IPS DF 6.9 (cell line): ENCODE measurements at regions not wholly inside any gene's neighbourhood (a gene's known extent, or its start where the extent isn't known, plus 50 kb on each side); places are given as distances from the start of the nearest gene placed in this dataset.

ENCODE experiments used
- DNase-seq: peaks from one replicate; pipeline ENCODE4 v3.0.0-alpha.2; 2013; ENCODE audit warnings: low read depth, low spot score
- H3K27ac ChIP-seq: one replicate; pipeline ENCODE4 v1.5.1; 2013; ENCODE audit warnings: low read length, control low read depth
- H3K27me3 ChIP-seq: 2 replicates; pipeline ENCODE4 v1.6.1; 2013; ENCODE audit warnings: mild to moderate bottlenecking, low read length; ENCODE audit not compliant: control insufficient read depth, insufficient read depth
- H3K36me3 ChIP-seq: 2 replicates; pipeline ENCODE4 v1.6.1; 2013; ENCODE audit warnings: low read length; ENCODE audit not compliant: control insufficient read depth, insufficient read depth
- H3K4me1 ChIP-seq: 2 replicates; pipeline ENCODE4 v1.6.1; 2013; ENCODE audit warnings: low read length; ENCODE audit not compliant: control insufficient read depth, insufficient read depth
- H3K4me3 ChIP-seq: 2 replicates; pipeline ENCODE4 v1.5.1; 2013; ENCODE audit warnings: mild to moderate bottlenecking, low read length
- H3K9me3 ChIP-seq: 2 replicates; pipeline ENCODE4 v1.6.1; 2013; ENCODE audit warnings: low read length, inconsistent platforms; ENCODE audit not compliant: control insufficient read depth, insufficient read depth
- WGBS: extraction: QIAGEN DNeasy Blood & Tissue Kit; methylation state at CpG from one replicate; pipeline ENCODE4 v1.1.7; 2013; ENCODE audit warnings: mixed read lengths, missing lambda C conversion rate; ENCODE audit not compliant: insufficient read length, insufficient coverage; 5-methylcytosine and 5-hydroxymethylcytosine counted together

DNA sequence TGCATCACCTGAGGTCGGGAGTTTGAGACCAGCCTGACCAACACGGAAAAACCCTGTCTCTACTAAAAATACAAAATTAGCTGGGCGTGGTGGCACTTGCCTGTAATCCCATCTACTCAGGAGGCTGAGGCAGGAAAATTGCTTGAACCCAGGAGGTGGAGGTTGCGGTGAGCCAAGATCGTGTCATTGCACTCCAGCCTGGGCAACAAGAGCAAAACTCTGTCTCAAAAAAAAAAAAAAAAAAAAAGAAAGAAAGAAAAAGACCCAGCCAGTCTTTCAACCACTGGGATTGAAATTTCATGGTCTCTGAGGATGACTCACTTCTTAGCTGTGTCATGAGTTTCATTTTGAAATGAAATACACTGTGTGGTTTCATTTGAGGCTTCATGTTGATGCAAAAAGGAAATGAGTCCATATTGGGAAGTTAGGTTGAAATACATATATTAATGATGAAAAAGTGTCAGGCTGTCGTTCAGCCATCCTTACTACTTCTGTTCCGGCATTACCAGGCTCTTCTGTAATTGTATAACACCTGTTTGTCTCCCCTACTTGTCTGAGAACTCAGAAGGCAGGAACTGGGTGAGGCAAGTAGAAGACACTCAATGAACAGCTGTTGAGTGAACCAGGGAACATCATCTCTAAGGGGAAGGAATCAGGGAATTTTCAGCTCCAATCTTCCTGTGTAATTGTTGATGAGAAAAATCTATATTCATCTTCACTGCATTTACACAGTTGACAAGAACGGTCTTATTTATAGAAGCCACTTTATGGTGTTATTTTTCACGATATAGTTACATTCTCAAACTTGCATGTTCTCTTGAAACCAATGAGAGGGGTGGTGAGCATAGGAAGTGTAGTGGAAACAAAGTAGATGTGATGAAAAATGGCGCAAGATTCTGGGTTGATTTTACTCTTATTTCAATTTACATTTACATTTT, 87.4 kb downstream of the NFKBIZ start:
- Histone ChIP-seq H3K27me3 (no peaks in the 10 kb centered on the region), H3K27ac (no peak overlapping the region), H3K4me3 (no peak overlapping the region), H3K4me1 (no peaks in the 10 kb centered on the region), H3K36me3 (no peaks in the 10 kb centered on the region), H3K9me3 (no peaks in the 10 kb centered on the region)
- no CpG with 5 or more reads among the region's 10 CpGs for WGBS
- no peak for DNase-seq

DNA sequence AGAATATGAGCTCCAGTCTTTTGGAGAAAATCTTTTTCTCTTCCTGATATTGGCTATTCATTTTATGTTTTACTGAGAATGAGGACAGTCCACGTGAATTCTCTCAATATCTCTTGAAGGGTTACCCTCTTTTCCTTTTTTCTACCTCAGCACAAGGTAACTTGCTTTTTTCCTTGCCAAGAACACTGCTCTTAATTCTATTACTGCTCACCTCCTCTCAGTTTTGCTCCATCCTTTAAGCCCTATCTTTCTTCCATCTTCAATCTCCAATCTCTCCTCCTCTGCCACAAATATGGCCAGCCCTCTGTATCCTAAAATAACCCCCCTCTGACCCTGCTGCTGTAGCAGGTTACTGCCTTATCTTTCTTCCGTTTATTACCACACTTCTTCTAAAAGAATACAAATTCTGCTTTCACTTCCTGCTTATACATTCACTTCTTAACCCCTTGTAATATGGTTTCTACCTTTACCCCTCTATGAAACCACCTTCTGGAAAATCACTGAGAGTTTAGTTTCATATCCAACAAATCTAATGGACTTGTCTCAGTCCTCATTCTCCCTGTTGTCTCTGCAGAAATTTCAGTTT, 89.0 kb downstream of the NFKBIZ start:
- no peaks in the 10 kb centered on the region for H3K4me1 ChIP-seq
- H3K36me3 ChIP-seq = no peaks in the 10 kb centered on the region
- no peak overlapping the region for H3K4me3 ChIP-seq
- H3K9me3 ChIP-seq = no peaks in the 10 kb centered on the region
- 100% methylated on average over 1 of the region's 2 CpGs for WGBS
- H3K27ac ChIP-seq = no peak overlapping the region
- no peaks in the 10 kb centered on the region for H3K27me3 ChIP-seq
- no peak for DNase-seq

DNA sequence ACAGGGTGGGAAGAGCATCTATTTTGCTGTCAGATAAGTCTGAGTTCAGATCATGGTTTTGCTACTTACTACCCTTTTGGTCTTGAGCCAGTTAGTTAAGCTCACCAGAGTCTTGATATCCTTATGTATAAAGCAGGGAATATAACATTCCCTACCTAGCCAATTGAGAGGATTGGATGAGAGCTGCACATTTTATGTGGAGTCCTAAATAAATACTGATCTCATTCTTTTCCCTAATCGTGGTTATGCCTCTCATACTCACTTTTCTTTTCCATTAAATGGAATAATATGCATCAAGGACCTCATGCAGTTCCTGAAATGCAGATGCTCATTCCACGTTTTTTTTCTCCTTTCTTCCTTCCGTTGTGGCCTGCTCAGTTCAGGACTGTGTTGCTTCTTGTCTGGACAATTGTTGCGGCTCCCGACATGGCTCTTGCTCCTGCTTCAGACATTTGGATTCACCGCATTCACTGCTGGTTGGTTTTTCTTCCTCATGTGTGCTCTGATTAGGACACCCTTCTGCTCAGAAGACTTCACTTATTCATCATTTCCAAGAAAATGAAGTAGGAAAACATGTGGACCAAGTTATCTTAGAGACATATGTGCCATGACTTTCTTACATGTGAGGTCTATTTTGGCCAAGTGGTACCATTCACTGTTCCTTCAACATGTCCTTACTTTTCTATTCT, 90.2 kb downstream of the NFKBIZ start:
- Histone ChIP-seq H3K27ac (no peak overlapping the region), H3K4me3 (no peak overlapping the region), H3K27me3 (no peaks in the 10 kb centered on the region), H3K9me3 (no peaks in the 10 kb centered on the region), H3K4me1 (no peaks in the 10 kb centered on the region), H3K36me3 (no peaks in the 10 kb centered on the region)
- no peak for DNase-seq
- WGBS = no CpG with 5 or more reads among the region's 6 CpGs

DNA sequence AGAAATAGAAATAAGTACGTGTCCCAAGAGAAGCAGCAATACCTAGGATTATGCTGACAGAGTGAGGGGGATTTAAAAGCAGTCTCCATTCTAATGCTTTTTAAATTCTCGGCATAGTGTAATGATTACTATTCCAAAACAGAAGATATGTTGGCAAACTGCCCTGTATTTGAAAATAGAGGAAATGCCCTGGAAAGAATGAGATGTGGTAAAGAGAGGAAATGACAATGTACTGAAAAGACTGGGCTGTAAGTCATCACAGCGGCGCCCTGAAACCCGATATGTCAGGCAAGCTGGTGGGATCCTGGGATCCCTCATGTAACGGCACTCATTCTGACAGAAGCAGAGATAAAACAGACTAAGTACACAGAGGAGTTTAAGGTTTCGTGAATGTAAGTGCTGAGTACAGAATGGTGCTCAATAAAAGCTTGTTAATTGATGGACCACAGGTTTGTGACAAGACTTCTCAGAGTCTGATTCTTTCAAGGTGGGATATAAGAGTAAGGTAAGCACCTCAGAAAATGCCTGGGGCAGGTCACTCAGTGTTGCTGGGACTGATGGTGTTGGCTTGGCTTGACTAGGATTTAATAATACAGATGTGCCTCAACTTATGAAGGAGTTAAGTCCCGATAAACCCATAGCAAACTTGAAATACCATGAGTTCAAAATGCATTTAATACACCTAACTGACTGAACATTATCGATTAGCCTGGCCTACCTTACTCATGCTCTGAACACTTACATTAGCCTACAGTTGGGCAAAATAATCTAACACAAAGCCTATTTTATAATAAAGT, 91.4 kb downstream of the NFKBIZ start:
- no CpG with 5 or more reads among the region's 9 CpGs for WGBS
- Histone ChIP-seq H3K27ac (no peak overlapping the region), H3K36me3 (no peaks in the 10 kb centered on the region), H3K4me3 (no peak overlapping the region), H3K9me3 (no peaks in the 10 kb centered on the region), H3K4me1 (no peaks in the 10 kb centered on the region), H3K27me3 (no peaks in the 10 kb centered on the region)
- peak; percentile 7 for DNase-seq

DNA sequence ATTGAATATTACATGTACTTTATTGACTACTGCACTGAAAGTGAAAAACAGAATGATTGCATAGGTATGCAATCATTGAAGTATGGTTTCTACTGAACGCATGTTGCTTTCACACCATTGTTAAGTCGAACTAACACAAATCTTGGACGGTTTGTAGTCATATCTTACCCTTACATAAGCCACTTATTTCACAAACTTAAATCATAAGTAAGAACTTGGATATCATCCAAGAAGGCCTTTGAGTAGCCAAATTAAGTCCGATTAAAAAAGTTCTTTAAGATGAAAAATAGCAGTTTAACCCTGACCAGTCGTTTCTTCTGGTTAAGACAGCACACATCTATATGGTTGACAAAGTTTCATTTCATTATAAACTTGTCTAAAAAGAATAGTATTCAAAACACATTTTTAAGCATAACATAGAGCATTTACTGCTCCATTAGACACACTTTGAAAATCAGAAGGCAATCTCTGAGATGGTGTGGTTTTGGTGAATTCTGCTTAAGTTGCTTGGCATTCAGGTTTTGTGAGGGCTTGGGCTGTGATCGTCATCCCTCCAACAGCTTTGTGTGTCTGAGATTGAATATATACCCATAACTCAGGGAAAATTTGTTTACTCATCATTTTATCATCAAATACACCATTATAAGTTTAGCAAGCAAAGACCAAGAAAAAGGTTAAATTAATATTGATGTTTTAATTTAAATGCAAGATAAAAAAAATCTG, 92.2 kb downstream of the NFKBIZ start:
- DNase-seq = no peak
- H3K9me3 ChIP-seq = no peaks in the 10 kb centered on the region
- no peaks in the 10 kb centered on the region for H3K27me3 ChIP-seq
- H3K4me1 ChIP-seq = no peaks in the 10 kb centered on the region
- H3K36me3 ChIP-seq = no peaks in the 10 kb centered on the region
- no peak overlapping the region for H3K27ac ChIP-seq
- H3K4me3 ChIP-seq = no peak overlapping the region
- WGBS = no CpG with 5 or more reads among the region's 6 CpGs

DNA sequence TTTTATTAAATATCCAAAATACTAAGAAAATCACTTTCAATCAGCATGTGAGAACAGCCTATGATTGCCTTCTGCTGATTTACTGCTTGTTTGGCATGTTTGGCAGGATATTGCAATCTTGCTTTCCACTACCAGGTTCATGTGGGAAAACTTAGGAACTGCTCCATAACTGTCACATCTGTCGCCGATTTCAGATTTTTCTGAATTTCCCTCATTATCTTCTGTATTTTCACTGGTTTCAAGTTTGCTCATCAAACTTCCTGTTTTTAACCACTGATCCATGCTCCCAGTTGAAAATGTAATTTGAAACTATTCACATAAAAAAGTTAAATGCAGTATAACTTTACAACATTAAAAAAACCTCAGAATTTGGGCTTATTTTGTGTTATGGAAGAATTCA, 93.0 kb downstream of the NFKBIZ start:
- Histone ChIP-seq H3K4me3 (no peak overlapping the region), H3K36me3 (no peaks in the 10 kb centered on the region), H3K4me1 (no peaks in the 10 kb centered on the region), H3K27ac (no peak overlapping the region), H3K9me3 (no peaks in the 10 kb centered on the region), H3K27me3 (no peaks in the 10 kb centered on the region)
- no peak for DNase-seq
- no CpG with 5 or more reads among the region's 2 CpGs for WGBS

DNA sequence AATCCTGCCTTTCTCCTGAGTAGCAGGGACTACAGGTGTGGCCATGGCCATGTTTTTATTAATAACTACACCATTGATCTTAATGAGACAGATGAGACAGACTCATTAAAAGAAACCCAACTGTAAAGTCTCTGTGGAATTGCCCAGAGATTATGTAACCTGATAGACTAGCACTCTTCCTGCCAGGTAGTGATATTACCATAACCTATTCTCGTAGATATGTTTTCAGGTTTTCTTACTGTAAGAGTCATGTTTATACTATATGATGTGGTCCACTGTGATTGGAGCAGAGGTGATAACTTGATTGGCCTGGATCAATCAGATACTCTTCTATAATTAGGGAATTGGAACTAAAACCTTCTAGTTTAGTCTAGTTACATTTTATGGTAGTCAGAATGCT, 93.7 kb downstream of the NFKBIZ start:
- H3K27me3 ChIP-seq = no peaks in the 10 kb centered on the region
- no peak overlapping the region for H3K4me3 ChIP-seq
- no peaks in the 10 kb centered on the region for H3K4me1 ChIP-seq
- DNase-seq = no peak
- WGBS = no CpG with 5 or more reads among the region's 1 CpG
- H3K9me3 ChIP-seq = no peaks in the 10 kb centered on the region
- no peaks in the 10 kb centered on the region for H3K36me3 ChIP-seq
- H3K27ac ChIP-seq = no peak overlapping the region

DNA sequence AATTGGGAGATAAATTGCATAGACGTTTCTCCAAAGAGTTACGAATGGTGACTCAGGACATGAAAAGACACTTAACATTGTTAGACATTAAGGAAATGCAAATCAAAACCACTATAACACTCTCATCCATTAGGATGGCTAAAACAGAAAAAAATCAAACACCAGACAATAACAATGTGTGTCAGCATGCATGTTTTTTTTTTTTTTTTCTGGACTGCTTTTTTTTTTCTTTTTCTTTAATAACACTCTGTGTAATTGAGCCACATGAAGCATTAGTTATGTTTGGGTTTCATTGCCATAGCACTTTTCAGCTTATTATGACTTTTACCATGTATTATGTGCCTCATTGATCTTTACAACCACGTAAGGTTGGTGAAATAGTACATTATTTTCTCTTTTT, 95.0 kb downstream of the NFKBIZ start:
- DNase-seq = no peak
- H3K9me3 ChIP-seq = no peaks in the 10 kb centered on the region
- H3K27ac ChIP-seq = no peak overlapping the region
- no peak overlapping the region for H3K4me3 ChIP-seq
- H3K4me1 ChIP-seq = no peaks in the 10 kb centered on the region
- no peaks in the 10 kb centered on the region for H3K36me3 ChIP-seq
- H3K27me3 ChIP-seq = no peaks in the 10 kb centered on the region
- no CpG with 5 or more reads among the region's 3 CpGs for WGBS

DNA sequence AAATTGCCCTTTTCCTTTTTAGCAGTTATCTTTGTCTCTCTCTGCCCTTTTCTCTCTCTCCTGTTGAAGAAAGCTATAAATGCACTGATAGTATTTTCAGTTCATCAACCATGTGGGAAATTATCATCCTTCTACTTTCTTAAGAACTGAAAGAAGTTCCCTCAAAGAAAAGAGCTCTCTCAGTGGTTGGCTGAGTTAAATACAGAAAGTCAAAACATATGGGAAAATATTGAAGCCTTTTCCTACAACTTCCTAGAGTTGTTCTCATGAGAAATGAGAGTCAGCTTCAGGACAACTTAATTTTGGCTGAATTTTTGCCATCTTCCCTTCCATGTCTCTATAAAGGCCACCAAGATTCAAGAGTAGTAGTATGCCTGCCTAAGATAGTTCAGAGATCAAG, 96.7 kb downstream of the NFKBIZ start:
- Histone ChIP-seq H3K27ac (no peak overlapping the region), H3K27me3 (no peaks in the 10 kb centered on the region), H3K4me3 (no peak overlapping the region), H3K4me1 (no peaks in the 10 kb centered on the region), H3K36me3 (no peaks in the 10 kb centered on the region), H3K9me3 (no peaks in the 10 kb centered on the region)
- no peak for DNase-seq

DNA sequence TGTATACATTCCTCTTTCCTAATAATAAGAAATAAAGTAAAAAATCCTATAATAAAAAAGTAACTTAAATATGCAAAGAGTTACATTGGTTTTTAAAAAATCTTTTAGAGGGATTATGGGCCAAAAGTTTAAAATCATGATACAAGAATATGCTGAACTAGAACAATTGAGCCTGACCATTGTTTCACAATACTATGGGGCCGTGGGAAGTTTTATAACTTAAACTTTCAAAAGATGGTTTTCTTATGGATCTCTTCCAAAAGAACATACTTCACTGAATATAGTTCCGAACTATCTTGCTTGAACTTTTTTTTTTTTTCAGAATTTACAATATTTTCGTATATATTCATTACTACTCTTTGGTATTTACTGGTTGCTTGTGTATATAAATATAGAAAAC, 97.6 kb downstream of the NFKBIZ start:
- no CpG with 5 or more reads among the region's 3 CpGs for WGBS
- Histone ChIP-seq H3K9me3 (no peaks in the 10 kb centered on the region), H3K4me3 (no peak overlapping the region), H3K36me3 (no peaks in the 10 kb centered on the region), H3K27me3 (no peaks in the 10 kb centered on the region), H3K27ac (no peak overlapping the region), H3K4me1 (no peaks in the 10 kb centered on the region)
- DNase-seq = no peak
